Suprapubic skin (tissue), 3 donors: ENCODE measurements at regions not wholly inside any gene's neighbourhood (a gene's known extent, or its start where the extent isn't known, plus 50 kb on each side); places are given as distances from the start of the nearest gene placed in this dataset.

ENCODE experiments used
- CTCF ChIP-seq, 2 donors: fragments of 200-600 bp in 1 of 2; fragments of 450-650 bp in 1 of 2; sonication (generic) in 1 of 2; IDR thresholded peaks; one replicate each; pipeline ENCODE4 v1.5.1; 2016 to 2019; ENCODE audit warnings: antibody characterized with exemption in 2 of 2, mild to moderate bottlenecking in 1 of 2, moderate library complexity in 1 of 2
- EP300 ChIP-seq: sonication (generic); formaldehyde crosslinking; IDR thresholded peaks from one replicate; pipeline ENCODE4 v1.6.1; 2017; ENCODE audit warnings: antibody characterized with exemption
- POLR2A ChIP-seq, 2 donors: fragments of 450-650 bp; IDR thresholded peaks; one replicate each; pipeline ENCODE4 v1.6.1; 2017; ENCODE audit warnings: antibody characterized with exemption in 2 of 2, mild to moderate bottlenecking in 2 of 2, moderate library complexity in 2 of 2

DNA sequence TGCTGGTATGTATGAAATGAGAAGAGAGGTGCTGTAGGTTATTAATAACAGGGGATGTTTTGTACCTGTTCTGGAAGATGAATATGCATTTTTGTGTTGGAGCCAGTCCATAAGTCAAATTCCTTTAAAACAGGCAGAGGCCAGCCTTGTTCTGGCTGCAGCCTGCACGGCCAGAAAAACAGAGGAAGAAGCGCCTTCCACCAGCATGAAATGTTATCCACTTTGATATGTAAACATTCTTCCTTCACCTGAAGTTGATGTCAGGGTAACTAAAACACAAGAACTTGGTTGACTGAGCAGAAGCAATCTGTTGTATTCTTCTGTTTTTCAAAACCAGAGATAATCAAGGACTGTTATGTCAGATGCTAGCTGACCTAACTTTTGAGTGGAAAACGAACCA, 237.9 kb upstream of the PLEKHG7 start:
- TF ChIP-seq CTCF (IDR thresholded peaks at IDR 0.05), result no peak
- TF ChIP-seq POLR2A (IDR thresholded peaks at IDR 0.05), result no peak
- no peak for TF ChIP-seq EP300
